ENCODE measurements at regions not wholly inside any gene's neighbourhood (a gene's known extent, or its start where the extent isn't known, plus 50 kb on each side); places are given as distances from the start of the nearest gene placed in this dataset.

GRCh38 chr12:107857191-107857590 lies 82.7 kb downstream of the ASCL4 start:
- H3K36me3 ChIP-seq (ENCODE audit: insufficient read depth): no peaks in the 10 kb centered on the region
- H3K79me2 ChIP-seq (replicated peaks; ENCODE audit: insufficient read depth): no peaks in the 10 kb centered on the region
- Mint-ChIP-seq H3K4me1 (peaks cover 10% of the 10 kb centered on the region), H3K9me3 (no peaks in the 10 kb centered on the region), H3K27me3 (ENCODE audit: insufficient read depth, low read depth, poor library complexity) (peaks cover 3% of the 10 kb centered on the region), H3K36me3 (ENCODE audit: low read depth) (no peaks in the 10 kb centered on the region), H3K27ac (no peak overlapping the region), H3K4me3 (no peak overlapping the region)
- DNase-seq (ENCODE audit: low spot score): no peak
- peaks cover 11% of the 10 kb centered on the region; the same call in 1 of the 2 replicates for H3K4me1 ChIP-seq (ENCODE audit: insufficient read depth)
- no peak overlapping the region for H3K27ac ChIP-seq (ENCODE audit: low read depth)
- H3F3A ChIP-seq (replicated peaks; ENCODE audit: low read depth): no peaks in the 10 kb centered on the region
- no peak overlapping the region for H3K4me2 ChIP-seq
- ATAC-seq: no peak
- H3K4me3 ChIP-seq: no peak overlapping the region
- no peak for TF ChIP-seq ZNF462 (CRISPR knock-in tag; IDR thresholded peaks at IDR 0.05)
- TF ChIP-seq EZH2phosphoT487 (IDR thresholded peaks at IDR 0.05; ENCODE audit: unreplicated experiment): no peak
- TF ChIP-seq ZNF114 (CRISPR knock-in tag; IDR thresholded peaks at IDR 0.05): no peak
- no peak for TF ChIP-seq POLR2AphosphoS5 (IDR thresholded peaks at IDR 0.05; ENCODE audit: low read depth)
- TF ChIP-seq REST (IDR thresholded peaks at IDR 0.05; ENCODE audit: unreplicated experiment): no peak
- no peak for TF ChIP-seq EZH2 (IDR thresholded peaks at IDR 0.05; ENCODE audit: low read depth, unreplicated experiment)
- no peak for TF ChIP-seq STAT1 (IDR thresholded peaks at IDR 0.05; ENCODE audit: unreplicated experiment)
- TF ChIP-seq CREB1 (CRISPR knock-in tag; IDR thresholded peaks at IDR 0.05; ENCODE audit: low read depth): no peak
- TF ChIP-seq CTCF (conservative IDR thresholded peaks at IDR 0.05; ENCODE audit: low read depth in 2 of 2): no peak
- no peak for TF ChIP-seq JUNB (IDR thresholded peaks at IDR 0.05; ENCODE audit: unreplicated experiment)
- no peak for TF ChIP-seq NANOG (IDR thresholded peaks at IDR 0.05; ENCODE audit: borderline replicate concordance)
- TF ChIP-seq ETS1 (IDR thresholded peaks at IDR 0.05): no peak
- TF ChIP-seq ZNF331 (CRISPR knock-in tag; IDR thresholded peaks at IDR 0.05; ENCODE audit: low read depth): no peak
- no peak overlapping the region for H2AFZ ChIP-seq
- H3K27me3 ChIP-seq (ENCODE audit: insufficient read depth): peaks cover 8% of the 10 kb centered on the region; the same call in 1 of the 2 replicates
- H4K20me1 ChIP-seq (replicated peaks; ENCODE audit: insufficient read depth): no peaks in the 10 kb centered on the region
- no peaks in the 10 kb centered on the region for H3K9me2 ChIP-seq (ENCODE audit: insufficient read depth)

Measured in GM23338 (cell line).